Psoas muscle (tissue), 7 donors: ENCODE measurements at regions not wholly inside any gene's neighbourhood (a gene's known extent, or its start where the extent isn't known, plus 50 kb on each side); places are given as distances from the start of the nearest gene placed in this dataset.

Source experiments
- ATAC-seq, 4 donors: fragments of 200-7000 bp; cut with Tn5 transposase; one replicate each; pipeline ENCODE4 v1.9.1; 2020; ENCODE audit warnings: moderate library complexity in 3 of 4, mild to moderate bottlenecking in 2 of 4
- DNase-seq, 2 donors: peaks; one replicate each; pipeline ENCODE4 v3.0.0-alpha.2; 2020
- H3K27ac ChIP-seq: fragments of 200-600 bp; one replicate; pipeline ENCODE4 v1.8.0; 2022
- H3K27me3 ChIP-seq, 3 donors: fragments of 200-600 bp in 1 of 3; one replicate each; pipeline versions ENCODE4 v1.6.1 to v1.8.0; 2013 to 2022; ENCODE audit warnings: low read length in 2 of 3, mild to moderate bottlenecking in 2 of 3, moderate library complexity in 1 of 3; ENCODE audit not compliant: insufficient read depth in 3 of 3
- H3K36me3 ChIP-seq, 2 donors: fragments of 200-600 bp in 1 of 2; one replicate each; pipeline versions ENCODE4 v1.6.1 to v1.8.0; 2013 to 2022; ENCODE audit warnings: low read depth in 1 of 2, mild to moderate bottlenecking in 1 of 2, moderate library complexity in 1 of 2; ENCODE audit not compliant: insufficient read depth in 1 of 2
- H3K4me1 ChIP-seq: fragments of 200-600 bp; one replicate; pipeline ENCODE4 v1.8.0; 2022
- H3K4me3 ChIP-seq: fragments of 200-600 bp; one replicate; pipeline ENCODE4 v1.8.0; 2022; ENCODE audit warnings: mild to moderate bottlenecking
- H3K9me3 ChIP-seq: fragments of 200-600 bp; one replicate; pipeline ENCODE4 v1.8.0; 2022
- WGBS, 3 donors: extraction: QIAGEN DNeasy Blood & Tissue Kit; methylation state at CpG; one replicate each; pipeline versions ENCODE4 v1.1.6 to v1.1.7; 2013; 5-methylcytosine and 5-hydroxymethylcytosine counted together
- intact Hi-C, 2 donors: fragments of 100-400 bp; cut with DNase I; formaldehyde crosslinking; loops; one replicate each; pipeline versions ENCODE4 v1.11.0 to v1.14.2; 2022
- TF ChIP-seq, protein P1 (sequence below): fragments of 200-600 bp; IDR thresholded peaks from one replicate; pipeline ENCODE4 v1.8.0; 2022; ENCODE audit warnings: antibody characterized with exemption
- donor health status: healthy with polysubstance abuse.
- donor health status: DM: no; HTN: no; CAD: no; lungs with moderate emphysema.
- donor health status: Bipolar disorder and iron deficiency.
- donor health status: healthy.
- donor health status: DM: yes; HTN: yes; CAD: no.
- donor health status: DM: no; HTN: no; CAD: no.
- donor health status: DM: yes; HTN: yes; CAD: no.

- intact Hi-C loops: no loop called here
- Histone ChIP-seq H3K36me3 (no peaks in the 10 kb centered on the region), H3K9me3 (no peaks in the 10 kb centered on the region), H3K27ac (no peak overlapping the region), H3K4me1 (no peaks in the 10 kb centered on the region), H3K27me3 (peaks cover 0 to 2% (median 0%) of the 10 kb centered on the region in 3 donors), H3K4me3 (no peak overlapping the region)
- WGBS, 3 donors: 78 to 82% (median 80%) methylated on average over 9 of the region's 9 CpGs
- ATAC-seq (no peak), DNase-seq (no peak)
- TF ChIP-seq, protein P1, sequence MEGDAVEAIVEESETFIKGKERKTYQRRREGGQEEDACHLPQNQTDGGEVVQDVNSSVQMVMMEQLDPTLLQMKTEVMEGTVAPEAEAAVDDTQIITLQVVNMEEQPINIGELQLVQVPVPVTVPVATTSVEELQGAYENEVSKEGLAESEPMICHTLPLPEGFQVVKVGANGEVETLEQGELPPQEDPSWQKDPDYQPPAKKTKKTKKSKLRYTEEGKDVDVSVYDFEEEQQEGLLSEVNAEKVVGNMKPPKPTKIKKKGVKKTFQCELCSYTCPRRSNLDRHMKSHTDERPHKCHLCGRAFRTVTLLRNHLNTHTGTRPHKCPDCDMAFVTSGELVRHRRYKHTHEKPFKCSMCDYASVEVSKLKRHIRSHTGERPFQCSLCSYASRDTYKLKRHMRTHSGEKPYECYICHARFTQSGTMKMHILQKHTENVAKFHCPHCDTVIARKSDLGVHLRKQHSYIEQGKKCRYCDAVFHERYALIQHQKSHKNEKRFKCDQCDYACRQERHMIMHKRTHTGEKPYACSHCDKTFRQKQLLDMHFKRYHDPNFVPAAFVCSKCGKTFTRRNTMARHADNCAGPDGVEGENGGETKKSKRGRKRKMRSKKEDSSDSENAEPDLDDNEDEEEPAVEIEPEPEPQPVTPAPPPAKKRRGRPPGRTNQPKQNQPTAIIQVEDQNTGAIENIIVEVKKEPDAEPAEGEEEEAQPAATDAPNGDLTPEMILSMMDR: no peak
Measured at GRCh38 chr6:167410462-167410861, 85.6 kb downstream of the TTLL2 start.

GRCh38 chr6:167412506-167412905, 87.6 kb downstream of the TTLL2 start:
- no peak for ATAC-seq
- Histone ChIP-seq H3K9me3 (no peaks in the 10 kb centered on the region), H3K27me3 (no peaks in the 10 kb centered on the region), H3K4me1 (no peaks in the 10 kb centered on the region), H3K4me3 (no peak overlapping the region), H3K27ac (no peak overlapping the region), H3K36me3 (no peaks in the 10 kb centered on the region)
- intact Hi-C loops: no loop called here
- no peak for DNase-seq
- WGBS, 3 donors: 38 to 49% (median 42%) methylated on average over 5 of the region's 5 CpGs
- TF ChIP-seq, protein P1: no peak

DNA sequence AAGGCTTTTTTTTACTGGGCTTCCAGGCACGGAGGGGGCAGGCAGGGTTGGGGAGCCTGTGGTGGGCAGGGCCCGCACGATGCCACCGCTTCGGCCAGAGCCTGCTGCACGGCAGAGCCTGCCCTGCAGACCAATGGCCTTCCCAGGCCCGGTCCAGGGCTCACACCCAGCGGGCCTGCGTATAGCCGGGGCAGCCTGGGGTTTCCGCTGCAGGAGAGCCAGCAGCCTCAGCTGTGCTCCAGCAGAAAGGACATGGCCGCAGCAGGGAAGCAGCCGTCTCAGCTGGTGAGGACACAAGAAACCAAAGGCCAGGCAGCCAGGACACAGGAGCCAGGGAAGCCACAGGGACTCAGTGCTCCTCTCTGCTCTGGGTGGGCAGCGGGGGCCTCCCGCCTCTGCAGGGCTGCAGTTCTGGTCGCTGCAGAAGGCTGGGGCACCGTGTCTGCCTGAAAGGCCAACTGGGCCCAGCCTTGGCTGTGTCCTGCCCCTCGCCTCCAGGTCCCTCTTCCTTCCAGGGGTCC, 90.6 kb downstream of the TTLL2 start:
- ATAC-seq (no peak), DNase-seq (no peak)
- Histone ChIP-seq H3K36me3 (no peaks in the 10 kb centered on the region), H3K27ac (no peak overlapping the region), H3K27me3 (no peaks in the 10 kb centered on the region), H3K4me1 (no peaks in the 10 kb centered on the region), H3K4me3 (no peak overlapping the region), H3K9me3 (no peaks in the 10 kb centered on the region)
- WGBS, 3 donors: 81 to 84% (median 82%) methylated on average over 16 to 18 of the region's 18 CpGs
- intact Hi-C loops: no loop called here
- TF ChIP-seq, protein P1: no peak

DNA sequence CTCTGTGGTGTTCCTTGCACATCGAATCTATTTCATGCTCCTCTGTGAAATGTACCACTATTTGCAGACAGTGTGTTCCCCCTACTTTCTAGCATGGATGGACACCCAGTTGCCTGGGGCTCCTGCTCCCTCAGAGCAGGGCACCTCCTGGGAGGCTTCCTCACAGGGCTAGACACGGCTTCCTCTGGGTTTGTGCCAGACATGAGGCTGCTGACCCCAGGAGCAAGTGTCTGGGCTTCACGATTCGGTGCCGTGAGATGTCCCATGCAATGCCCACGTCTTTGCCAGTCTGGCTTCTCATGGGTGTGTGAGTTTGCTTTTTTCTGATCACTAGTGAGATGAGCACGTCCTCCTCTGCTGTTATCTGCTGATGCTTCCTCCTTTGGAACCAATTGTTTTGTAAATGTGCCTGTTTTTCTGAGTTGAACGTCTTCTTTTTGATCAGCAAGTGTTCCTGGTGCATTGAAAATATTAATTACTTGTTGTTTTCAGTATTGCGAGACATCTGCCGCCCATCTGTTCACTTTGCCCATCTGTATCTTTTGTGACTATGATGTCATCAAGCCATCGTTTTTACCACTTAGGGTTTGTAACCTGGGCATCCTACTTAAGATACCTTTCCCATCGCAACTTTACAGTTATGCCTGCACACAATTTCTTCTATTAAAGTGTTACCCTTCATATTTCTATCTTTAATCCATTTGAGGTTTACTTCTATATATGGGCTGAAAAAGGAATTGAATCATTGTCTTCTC, 92.0 kb downstream of the TTLL2 start:
- TF ChIP-seq, protein P1: no peak
- no peak for ATAC-seq
- Histone ChIP-seq H3K27ac (no peak overlapping the region), H3K27me3 (no peaks in the 10 kb centered on the region), H3K4me1 (no peaks in the 10 kb centered on the region), H3K4me3 (no peak overlapping the region), H3K36me3 (no peaks in the 10 kb centered on the region), H3K9me3 (no peaks in the 10 kb centered on the region)
- DNase-seq: no peak
- WGBS, 3 donors: 62 to 72% (median 66%) methylated on average over 12 of the region's 12 CpGs
- intact Hi-C loops: no loop called here
